ENCODE measurements at regions not wholly inside any gene's neighbourhood (a gene's known extent, or its start where the extent isn't known, plus 50 kb on each side); places are given as distances from the start of the nearest gene placed in this dataset.

GRCh38 chr6:88342336-88342735, 176.2 kb upstream of the CNR1 start:
- DNase-seq (ENCODE audit: low spot score): no peak

GRCh38 chr6:88339761-88340160, 173.6 kb upstream of the CNR1 start:
- DNase-seq (ENCODE audit: low spot score): no peak

DNA sequence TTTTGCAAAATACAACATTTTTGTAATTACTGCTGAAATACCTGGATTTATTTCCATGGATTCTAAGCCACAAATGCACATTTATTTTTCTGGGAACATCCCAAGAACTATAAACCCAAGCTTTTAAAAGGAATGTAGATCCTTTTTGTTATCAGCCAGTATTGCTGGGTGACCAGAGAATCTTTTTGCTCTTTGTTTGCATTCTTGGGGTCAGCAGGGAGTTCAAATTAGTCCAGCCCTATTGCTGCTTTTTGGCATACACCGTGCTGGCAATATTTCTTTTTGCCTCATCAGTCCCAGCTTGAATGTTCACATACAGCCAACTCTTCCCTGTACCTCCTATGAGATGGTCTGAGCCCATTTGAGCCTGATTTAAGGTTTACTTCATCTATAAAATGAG, 155.2 kb upstream of the CNR1 start:
- no peak for DNase-seq (ENCODE audit: low spot score)

- DNase-seq (ENCODE audit: low spot score): no peak
Measured at GRCh38 chr6:88311561-88311960, 145.4 kb upstream of the CNR1 start.

DNA sequence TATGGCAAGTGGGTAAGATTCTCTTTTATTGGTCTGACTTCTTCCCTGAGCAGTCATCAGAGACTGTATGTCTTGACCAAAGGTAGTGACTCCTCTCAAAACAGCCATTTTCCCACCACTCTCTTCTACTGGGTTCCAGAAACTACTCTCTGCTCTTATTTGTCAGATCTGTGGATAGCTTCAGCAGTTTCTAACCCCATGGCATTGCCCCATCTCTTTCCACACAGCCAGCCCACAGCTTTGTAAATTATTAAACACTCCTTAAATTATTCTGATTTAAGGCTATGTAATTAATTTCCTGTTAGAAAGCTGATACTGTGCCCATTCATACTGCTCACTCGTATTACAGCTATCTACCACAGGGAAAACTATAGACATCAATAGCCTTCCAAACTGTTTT, 138.4 kb upstream of the CNR1 start:
- DNase-seq (ENCODE audit: low spot score): no peak

GRCh38 chr6:88302769-88303225, 136.7 kb upstream of the CNR1 start:
- DNase-seq (ENCODE audit: low spot score): no peak

- DNase-seq (ENCODE audit: low spot score): no peak
Measured at GRCh38 chr6:88301888-88302768, 136.0 kb upstream of the CNR1 start.

DNA sequence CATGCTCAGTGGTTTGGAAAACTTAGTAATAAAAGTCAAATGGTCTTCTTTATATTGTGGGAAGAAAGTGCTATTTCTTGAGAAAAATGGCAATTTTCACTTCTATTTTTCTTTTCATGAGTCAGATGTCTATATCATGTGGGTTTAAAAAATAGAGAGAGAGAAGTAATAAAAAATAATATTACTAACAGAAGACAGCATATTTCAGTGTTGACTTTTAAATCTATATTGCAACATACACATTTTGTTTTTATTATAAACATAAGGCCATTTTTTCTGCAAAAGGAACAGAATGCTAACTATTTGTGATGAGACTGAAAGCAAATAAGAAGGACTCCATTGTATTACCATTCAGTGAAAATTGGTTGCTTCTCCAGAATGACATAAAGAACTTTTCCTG, 135.1 kb upstream of the CNR1 start:
- DNase-seq (ENCODE audit: low spot score): no peak

- no peak for DNase-seq (ENCODE audit: low spot score)
Measured at GRCh38 chr6:88298066-88298845, 132.1 kb upstream of the CNR1 start.

- no peak for DNase-seq (ENCODE audit: low spot score)
Measured at GRCh38 chr6:88296694-88297093, 130.5 kb upstream of the CNR1 start.

GRCh38 chr6:88295663-88296062, 129.5 kb upstream of the CNR1 start:
- no peak for DNase-seq (ENCODE audit: low spot score)

- no peak for DNase-seq (ENCODE audit: low spot score)
Measured at GRCh38 chr6:88294702-88295101, 128.6 kb upstream of the CNR1 start.

GRCh38 chr6:88290411-88290810, 124.3 kb upstream of the CNR1 start:
- DNase-seq (ENCODE audit: low spot score): no peak

DNA sequence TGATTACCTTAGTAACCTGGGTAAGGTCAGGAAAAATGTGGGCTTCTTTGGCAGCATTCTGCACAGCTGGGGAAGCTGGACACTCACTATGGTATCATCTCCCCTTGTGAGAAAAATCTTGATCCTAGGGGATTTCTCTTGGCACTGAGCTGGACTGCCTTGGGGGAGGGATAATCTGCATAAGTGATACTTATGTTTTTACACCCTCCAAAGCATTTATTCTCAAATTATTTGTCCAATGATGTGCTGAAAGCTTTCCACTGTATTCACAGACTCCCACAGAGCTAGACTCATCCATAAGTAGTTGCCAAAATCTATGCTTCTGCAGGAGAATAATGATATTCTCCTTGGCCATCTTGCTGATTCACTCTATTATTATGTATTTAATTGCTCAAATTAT, 121.5 kb upstream of the CNR1 start:
- DNase-seq (ENCODE audit: low spot score): no peak

- no peak for DNase-seq (ENCODE audit: low spot score)
Measured at GRCh38 chr6:88276331-88276730, 110.2 kb upstream of the CNR1 start.

DNA sequence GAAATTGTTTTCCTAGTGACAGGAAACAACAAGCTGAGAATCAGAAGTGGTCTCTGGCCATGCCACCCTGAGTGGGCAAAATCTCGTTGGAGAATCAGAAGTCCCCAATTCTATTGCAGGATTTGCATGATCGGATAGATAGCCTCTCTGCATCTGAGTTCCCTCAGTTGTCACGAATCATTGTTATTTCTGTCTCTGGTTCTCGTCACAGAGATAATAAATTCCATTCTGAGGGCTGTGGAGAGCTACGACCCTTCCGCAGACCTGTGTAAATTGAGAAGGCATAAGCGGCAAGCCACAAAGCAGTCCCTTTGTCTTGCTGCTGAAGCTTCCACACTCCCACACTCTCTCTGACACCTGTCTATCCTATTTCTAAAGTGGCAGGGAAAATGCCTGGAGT, 102.4 kb upstream of the CNR1 start:
- DNase-seq (ENCODE audit: low spot score): no peak

DNA sequence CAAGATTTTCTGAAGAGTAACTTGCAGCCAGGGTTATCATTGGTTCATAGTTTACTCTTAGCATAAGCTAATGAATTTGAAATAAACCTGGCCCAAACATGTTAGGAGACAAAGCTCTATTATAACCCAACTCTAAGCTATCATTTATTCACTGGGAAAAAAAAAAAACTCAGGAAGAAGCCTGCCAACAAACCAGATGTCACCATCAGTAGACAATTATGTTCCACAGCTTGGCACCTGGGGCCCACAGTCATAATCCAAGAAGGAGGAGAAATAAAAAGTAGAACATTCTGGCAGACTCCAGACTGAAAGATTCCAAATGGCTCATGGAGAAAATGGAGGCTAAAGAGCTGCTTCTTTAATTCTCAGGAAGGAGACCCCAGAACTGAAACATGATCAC, 100.0 kb upstream of the CNR1 start:
- no peak for DNase-seq (ENCODE audit: low spot score)

- DNase-seq (ENCODE audit: low spot score): no peak
Measured at GRCh38 chr6:88263591-88263990, 97.4 kb upstream of the CNR1 start.

DNA sequence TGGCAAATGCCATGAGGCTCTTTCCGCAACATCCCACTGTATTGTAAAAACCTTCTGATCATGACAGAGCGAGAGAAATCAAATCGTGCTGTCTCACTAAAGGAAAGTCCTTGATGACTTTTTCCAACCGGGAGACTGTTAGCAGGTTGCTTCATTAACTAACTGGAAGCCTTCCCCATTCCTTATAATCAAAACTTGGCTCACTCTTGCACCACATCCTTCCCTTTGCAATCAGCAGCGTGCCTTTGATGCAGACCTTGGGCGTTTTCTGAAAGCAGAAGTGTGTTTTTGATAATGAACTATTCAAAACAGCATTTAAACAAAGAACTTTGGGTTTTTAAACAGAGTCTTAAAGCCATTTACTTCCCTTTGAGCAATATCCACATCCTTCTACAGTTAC, 96.2 kb upstream of the CNR1 start:
- DNase-seq (ENCODE audit: low spot score): no peak

- DNase-seq (ENCODE audit: low spot score): no peak
Measured at GRCh38 chr6:88251301-88251700, 85.2 kb upstream of the CNR1 start.

GRCh38 chr6:88248709-88249321, 82.7 kb upstream of the CNR1 start:
- no peak for DNase-seq (ENCODE audit: low spot score)

DNA sequence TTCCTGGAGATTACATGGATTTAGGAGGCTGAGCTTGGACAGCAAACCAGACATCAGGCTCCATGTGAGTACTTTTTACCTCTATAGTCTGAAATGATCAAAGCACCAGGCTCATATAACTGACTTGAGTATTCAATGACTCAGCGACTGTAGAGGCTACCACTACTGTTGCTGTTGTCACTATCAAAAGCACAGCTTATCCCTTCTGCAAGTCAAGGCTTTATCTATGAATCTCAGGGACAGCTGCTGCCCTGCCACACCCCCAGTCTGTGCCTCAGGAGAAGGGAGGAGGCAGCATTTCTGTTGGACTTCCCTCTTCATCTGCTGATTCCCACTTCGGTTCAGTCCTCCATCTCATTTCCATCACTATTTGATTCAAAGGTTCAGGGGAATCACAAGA, 80.5 kb upstream of the CNR1 start:
- DNase-seq (ENCODE audit: low spot score): no peak

- DNase-seq (ENCODE audit: low spot score): no peak
Measured at GRCh38 chr6:88244721-88245120, 78.6 kb upstream of the CNR1 start.

Measured in mucosa of gallbladder (tissue), 1 donor.